Neural cell (in vitro differentiated cells): ENCODE measurements at regions not wholly inside any gene's neighbourhood (a gene's known extent, or its start where the extent isn't known, plus 50 kb on each side); places are given as distances from the start of the nearest gene placed in this dataset.

ENCODE experiments used
- EP300 ChIP-seq: fragments of 450-650 bp; conservative IDR thresholded peaks from 2 replicates; pipeline ENCODE4 v1.6.1; 2014; ENCODE audit warnings: antibody characterized with exemption, mild to moderate bottlenecking, moderate library complexity; ENCODE audit not compliant: poor library complexity, severe bottlenecking
- EZH2 ChIP-seq: fragments of 200-600, 300-800 bp; shearing (Covaris generic), sonication (generic); IDR thresholded peaks from 2 replicates; pipeline ENCODE4 v1.6.1; 2014; ENCODE audit warnings: antibody characterized with exemption, low read length, borderline replicate concordance, mild to moderate bottlenecking; ENCODE audit not compliant: insufficient read depth, poor library complexity, severe bottlenecking
- MXI1 ChIP-seq: fragments of 450-650 bp; conservative IDR thresholded peaks from 2 replicates; pipeline ENCODE4 v1.6.1; 2014; ENCODE audit warnings: antibody characterized with exemption, mild to moderate bottlenecking; ENCODE audit not compliant: poor library complexity, severe bottlenecking
- POLR2AphosphoS5 ChIP-seq: IDR thresholded peaks from 2 replicates; pipeline ENCODE4 v1.6.1; 2012
- RAD21 ChIP-seq: fragments of 450-650 bp; conservative IDR thresholded peaks from 2 replicates; pipeline ENCODE4 v1.6.1; 2014; ENCODE audit warnings: antibody characterized with exemption, mild to moderate bottlenecking, moderate library complexity
- TAF1 ChIP-seq: IDR thresholded peaks from 2 replicates; pipeline ENCODE4 v1.6.1; 2012; ENCODE audit warnings: low read depth
- TF ChIP-seq, protein P1 (sequence below): fragments of 450-650 bp; IDR thresholded peaks from 2 replicates; pipeline ENCODE4 v1.5.1; 2014; ENCODE audit warnings: antibody characterized with exemption, mild to moderate bottlenecking, moderate library complexity; ENCODE audit not compliant: poor library complexity, severe bottlenecking
- TF ChIP-seq, protein P2 (sequence below): IDR thresholded peaks from 2 replicates; pipeline ENCODE4 v1.6.1; 2012; ENCODE audit warnings: borderline replicate concordance

GRCh38 chr18:37654034-37654433, 88.4 kb upstream of the CELF4 start:
- TF ChIP-seq, protein P1, sequence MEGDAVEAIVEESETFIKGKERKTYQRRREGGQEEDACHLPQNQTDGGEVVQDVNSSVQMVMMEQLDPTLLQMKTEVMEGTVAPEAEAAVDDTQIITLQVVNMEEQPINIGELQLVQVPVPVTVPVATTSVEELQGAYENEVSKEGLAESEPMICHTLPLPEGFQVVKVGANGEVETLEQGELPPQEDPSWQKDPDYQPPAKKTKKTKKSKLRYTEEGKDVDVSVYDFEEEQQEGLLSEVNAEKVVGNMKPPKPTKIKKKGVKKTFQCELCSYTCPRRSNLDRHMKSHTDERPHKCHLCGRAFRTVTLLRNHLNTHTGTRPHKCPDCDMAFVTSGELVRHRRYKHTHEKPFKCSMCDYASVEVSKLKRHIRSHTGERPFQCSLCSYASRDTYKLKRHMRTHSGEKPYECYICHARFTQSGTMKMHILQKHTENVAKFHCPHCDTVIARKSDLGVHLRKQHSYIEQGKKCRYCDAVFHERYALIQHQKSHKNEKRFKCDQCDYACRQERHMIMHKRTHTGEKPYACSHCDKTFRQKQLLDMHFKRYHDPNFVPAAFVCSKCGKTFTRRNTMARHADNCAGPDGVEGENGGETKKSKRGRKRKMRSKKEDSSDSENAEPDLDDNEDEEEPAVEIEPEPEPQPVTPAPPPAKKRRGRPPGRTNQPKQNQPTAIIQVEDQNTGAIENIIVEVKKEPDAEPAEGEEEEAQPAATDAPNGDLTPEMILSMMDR: no peak
- TF ChIP-seq POLR2AphosphoS5: no peak
- no peak for TF ChIP-seq TAF1
- TF ChIP-seq MXI1: no peak
- TF ChIP-seq EP300: no peak
- no peak for TF ChIP-seq EZH2
- no peak for TF ChIP-seq RAD21
- TF ChIP-seq, protein P2, sequence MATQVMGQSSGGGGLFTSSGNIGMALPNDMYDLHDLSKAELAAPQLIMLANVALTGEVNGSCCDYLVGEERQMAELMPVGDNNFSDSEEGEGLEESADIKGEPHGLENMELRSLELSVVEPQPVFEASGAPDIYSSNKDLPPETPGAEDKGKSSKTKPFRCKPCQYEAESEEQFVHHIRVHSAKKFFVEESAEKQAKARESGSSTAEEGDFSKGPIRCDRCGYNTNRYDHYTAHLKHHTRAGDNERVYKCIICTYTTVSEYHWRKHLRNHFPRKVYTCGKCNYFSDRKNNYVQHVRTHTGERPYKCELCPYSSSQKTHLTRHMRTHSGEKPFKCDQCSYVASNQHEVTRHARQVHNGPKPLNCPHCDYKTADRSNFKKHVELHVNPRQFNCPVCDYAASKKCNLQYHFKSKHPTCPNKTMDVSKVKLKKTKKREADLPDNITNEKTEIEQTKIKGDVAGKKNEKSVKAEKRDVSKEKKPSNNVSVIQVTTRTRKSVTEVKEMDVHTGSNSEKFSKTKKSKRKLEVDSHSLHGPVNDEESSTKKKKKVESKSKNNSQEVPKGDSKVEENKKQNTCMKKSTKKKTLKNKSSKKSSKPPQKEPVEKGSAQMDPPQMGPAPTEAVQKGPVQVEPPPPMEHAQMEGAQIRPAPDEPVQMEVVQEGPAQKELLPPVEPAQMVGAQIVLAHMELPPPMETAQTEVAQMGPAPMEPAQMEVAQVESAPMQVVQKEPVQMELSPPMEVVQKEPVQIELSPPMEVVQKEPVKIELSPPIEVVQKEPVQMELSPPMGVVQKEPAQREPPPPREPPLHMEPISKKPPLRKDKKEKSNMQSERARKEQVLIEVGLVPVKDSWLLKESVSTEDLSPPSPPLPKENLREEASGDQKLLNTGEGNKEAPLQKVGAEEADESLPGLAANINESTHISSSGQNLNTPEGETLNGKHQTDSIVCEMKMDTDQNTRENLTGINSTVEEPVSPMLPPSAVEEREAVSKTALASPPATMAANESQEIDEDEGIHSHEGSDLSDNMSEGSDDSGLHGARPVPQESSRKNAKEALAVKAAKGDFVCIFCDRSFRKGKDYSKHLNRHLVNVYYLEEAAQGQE: no peak
